ENCODE measurements at regions not wholly inside any gene's neighbourhood (a gene's known extent, or its start where the extent isn't known, plus 50 kb on each side); places are given as distances from the start of the nearest gene placed in this dataset.

GRCh38 chr20:40738976-40739375 is 49.9 kb upstream of the MAFB start:
- no peaks in the 10 kb centered on the region for H3K27me3 ChIP-seq (ENCODE audit: control insufficient read depth in 1 of 2, insufficient read depth in 2 of 2, low read length in 2 of 2)
- no peak overlapping the region for H3K9ac ChIP-seq (ENCODE audit: low read length)
- no peaks in the 10 kb centered on the region for H3K4me1 ChIP-seq (ENCODE audit: insufficient read depth, low read length)
- no peaks in the 10 kb centered on the region for H3K9me3 ChIP-seq (ENCODE audit: low read length)
- H3K4me3 ChIP-seq (ENCODE audit: low read depth in 1 of 2, low read length in 2 of 2): no peak overlapping the region
- H3K36me3 ChIP-seq (ENCODE audit: insufficient read depth, low read length): no peaks in the 10 kb centered on the region
- no peak overlapping the region for H3K27ac ChIP-seq (ENCODE audit: low read depth, low read length)

GRCh38 chr20:40739841-40740240 is 50.8 kb upstream of the MAFB start:
- Histone ChIP-seq H3K36me3 (ENCODE audit: insufficient read depth, low read length) (no peaks in the 10 kb centered on the region), H3K4me1 (ENCODE audit: insufficient read depth, low read length) (no peaks in the 10 kb centered on the region), H3K27me3 (ENCODE audit: control insufficient read depth in 1 of 2, insufficient read depth in 2 of 2, low read length in 2 of 2) (no peaks in the 10 kb centered on the region), H3K9me3 (ENCODE audit: low read length) (no peaks in the 10 kb centered on the region), H3K9ac (ENCODE audit: low read length) (no peak overlapping the region), H3K4me3 (ENCODE audit: low read depth in 1 of 2, low read length in 2 of 2) (no peak overlapping the region), H3K27ac (ENCODE audit: low read depth, low read length) (no peak overlapping the region)

- H3K27ac ChIP-seq (ENCODE audit: low read depth, low read length): no peak overlapping the region
- no peak overlapping the region for H3K4me3 ChIP-seq (ENCODE audit: low read depth in 1 of 2, low read length in 2 of 2)
- no peaks in the 10 kb centered on the region for H3K36me3 ChIP-seq (ENCODE audit: insufficient read depth, low read length)
- no peaks in the 10 kb centered on the region for H3K4me1 ChIP-seq (ENCODE audit: insufficient read depth, low read length)
- no peaks in the 10 kb centered on the region for H3K9me3 ChIP-seq (ENCODE audit: low read length)
- H3K9ac ChIP-seq (ENCODE audit: low read length): no peak overlapping the region
- no peaks in the 10 kb centered on the region for H3K27me3 ChIP-seq (ENCODE audit: control insufficient read depth in 1 of 2, insufficient read depth in 2 of 2, low read length in 2 of 2)
These were observed 52.6 kb upstream of the MAFB start for GRCh38 chr20:40741507-40742106.

DNA sequence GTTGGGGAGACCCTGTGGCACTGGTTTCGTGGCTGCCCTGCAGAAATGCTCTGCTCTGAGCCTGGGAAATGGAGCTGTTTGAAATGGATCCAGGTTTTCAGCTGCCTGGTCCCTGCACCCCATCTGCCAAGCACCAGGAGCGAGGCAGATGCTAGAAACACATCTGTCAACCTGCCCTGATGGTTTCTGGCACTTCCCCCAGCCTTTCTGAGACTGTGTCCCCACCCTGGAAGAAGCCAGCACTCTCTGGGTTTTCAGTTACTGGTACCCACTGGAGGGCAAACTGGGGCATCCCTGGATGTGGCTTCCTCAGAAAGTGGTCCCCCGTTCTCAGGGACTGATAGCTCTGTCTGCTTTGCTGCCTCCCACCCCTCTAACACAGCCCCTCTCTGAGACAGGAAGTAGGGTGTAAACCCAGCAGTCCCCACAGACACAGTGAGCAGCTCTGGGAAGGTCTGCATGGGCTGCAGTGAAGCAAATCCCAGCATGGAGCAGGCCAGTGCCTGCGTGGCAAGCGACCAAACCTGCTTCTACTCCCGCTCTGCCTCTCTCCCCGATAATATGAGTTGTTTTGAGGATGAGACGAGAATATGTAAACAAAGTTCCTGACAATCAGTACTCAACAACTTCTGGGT is 54.2 kb upstream of the MAFB start:
- no peaks in the 10 kb centered on the region for H3K4me1 ChIP-seq (ENCODE audit: insufficient read depth, low read length)
- no peak overlapping the region for H3K4me3 ChIP-seq (ENCODE audit: low read depth in 1 of 2, low read length in 2 of 2)
- no peak overlapping the region for H3K9ac ChIP-seq (ENCODE audit: low read length)
- H3K27ac ChIP-seq (ENCODE audit: low read depth, low read length): no peak overlapping the region
- no peaks in the 10 kb centered on the region for H3K27me3 ChIP-seq (ENCODE audit: control insufficient read depth in 1 of 2, insufficient read depth in 2 of 2, low read length in 2 of 2)
- no peaks in the 10 kb centered on the region for H3K9me3 ChIP-seq (ENCODE audit: low read length)
- H3K36me3 ChIP-seq (ENCODE audit: insufficient read depth, low read length): no peaks in the 10 kb centered on the region

GRCh38 chr20:40744072-40744817 is 55.2 kb upstream of the MAFB start:
- H3K4me3 ChIP-seq (ENCODE audit: low read depth in 1 of 2, low read length in 2 of 2): no peak overlapping the region
- H3K27me3 ChIP-seq (ENCODE audit: control insufficient read depth in 1 of 2, insufficient read depth in 2 of 2, low read length in 2 of 2): no peaks in the 10 kb centered on the region
- H3K27ac ChIP-seq (ENCODE audit: low read depth, low read length): no peak overlapping the region
- no peaks in the 10 kb centered on the region for H3K36me3 ChIP-seq (ENCODE audit: insufficient read depth, low read length)
- H3K9ac ChIP-seq (ENCODE audit: low read length): no peak overlapping the region
- H3K4me1 ChIP-seq (ENCODE audit: insufficient read depth, low read length): no peaks in the 10 kb centered on the region
- no peaks in the 10 kb centered on the region for H3K9me3 ChIP-seq (ENCODE audit: low read length)

- H3K4me3 ChIP-seq (ENCODE audit: low read depth in 1 of 2, low read length in 2 of 2): no peak overlapping the region
- H3K4me1 ChIP-seq (ENCODE audit: insufficient read depth, low read length): no peaks in the 10 kb centered on the region
These were observed 55.8 kb upstream of the MAFB start for GRCh38 chr20:40744818-40745175.

DNA sequence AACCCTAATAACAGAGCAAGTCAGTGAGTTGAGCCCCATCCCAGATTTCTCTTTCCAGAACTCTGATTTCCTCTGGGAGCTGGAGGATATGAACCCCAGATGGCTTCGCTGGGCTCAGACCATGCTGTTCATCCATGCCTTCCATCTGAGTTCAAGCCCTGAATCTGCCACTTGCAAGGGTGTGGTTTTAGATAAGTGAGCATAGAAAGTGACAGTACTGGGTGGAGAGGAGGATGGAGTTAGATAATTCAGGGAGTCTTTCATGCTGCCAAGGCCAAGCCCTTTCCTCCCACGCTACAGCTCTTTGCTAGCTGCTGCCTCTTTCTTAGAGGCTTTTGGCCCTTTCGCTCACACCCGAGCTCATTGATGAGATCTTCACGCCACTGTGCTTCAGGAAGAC is 57.2 kb upstream of the MAFB start:
- H3K9me3 ChIP-seq (ENCODE audit: low read length): no peaks in the 10 kb centered on the region
- H3K27me3 ChIP-seq (ENCODE audit: control insufficient read depth in 1 of 2, insufficient read depth in 2 of 2, low read length in 2 of 2): no peaks in the 10 kb centered on the region
- no peak overlapping the region for H3K9ac ChIP-seq (ENCODE audit: low read length)
- H3K36me3 ChIP-seq (ENCODE audit: insufficient read depth, low read length): no peaks in the 10 kb centered on the region
- no peak overlapping the region for H3K4me3 ChIP-seq (ENCODE audit: low read depth in 1 of 2, low read length in 2 of 2)
- H3K4me1 ChIP-seq (ENCODE audit: insufficient read depth, low read length): no peaks in the 10 kb centered on the region
- H3K27ac ChIP-seq (ENCODE audit: low read depth, low read length): no peak overlapping the region

More at GRCh38 chr20:40744818-40745175, 55.8 kb upstream of the MAFB start:
- Histone ChIP-seq H3K27ac (ENCODE audit: low read depth, low read length) (no peak overlapping the region), H3K36me3 (ENCODE audit: insufficient read depth, low read length) (no peaks in the 10 kb centered on the region), H3K9ac (ENCODE audit: low read length) (no peak overlapping the region), H3K9me3 (ENCODE audit: low read length) (no peaks in the 10 kb centered on the region), H3K27me3 (ENCODE audit: control insufficient read depth in 1 of 2, insufficient read depth in 2 of 2, low read length in 2 of 2) (no peaks in the 10 kb centered on the region)

- H3K4me1 ChIP-seq (ENCODE audit: insufficient read depth, low read length): no peaks in the 10 kb centered on the region
- H3K27ac ChIP-seq (ENCODE audit: low read depth, low read length): no peak overlapping the region
- no peaks in the 10 kb centered on the region for H3K9me3 ChIP-seq (ENCODE audit: low read length)
- H3K4me3 ChIP-seq (ENCODE audit: low read depth in 1 of 2, low read length in 2 of 2): no peak overlapping the region
- no peaks in the 10 kb centered on the region for H3K36me3 ChIP-seq (ENCODE audit: insufficient read depth, low read length)
- no peaks in the 10 kb centered on the region for H3K27me3 ChIP-seq (ENCODE audit: control insufficient read depth in 1 of 2, insufficient read depth in 2 of 2, low read length in 2 of 2)
- no peak overlapping the region for H3K9ac ChIP-seq (ENCODE audit: low read length)
These were observed 59.1 kb upstream of the MAFB start for GRCh38 chr20:40748182-40748581.

DNA sequence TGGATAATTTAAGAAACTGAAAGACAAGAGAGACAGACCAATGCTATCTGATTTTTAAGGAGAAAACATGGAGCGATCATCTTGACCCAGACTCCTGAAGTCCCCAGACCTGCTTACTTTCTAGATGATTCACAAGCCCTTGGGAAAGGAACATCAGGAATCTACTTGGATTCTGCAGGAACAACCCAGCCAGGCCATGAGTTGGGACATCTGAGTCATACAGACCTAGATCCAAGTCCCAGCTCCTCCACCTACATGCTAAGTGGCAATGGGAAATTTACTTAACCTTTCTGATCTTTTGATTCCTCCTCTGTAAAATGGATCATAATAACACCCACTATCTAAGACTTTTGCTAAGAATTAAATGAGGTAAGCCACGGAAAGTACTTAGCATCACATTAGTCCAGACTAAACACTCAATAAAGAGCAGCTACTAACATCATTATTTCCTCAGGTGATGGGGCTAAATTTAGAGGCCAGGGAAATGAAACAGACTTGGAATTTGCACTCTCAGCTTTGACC is 61.0 kb upstream of the MAFB start:
- no peak overlapping the region for H3K27ac ChIP-seq (ENCODE audit: low read depth, low read length)

GRCh38 chr20:40750541-40751035 is 61.6 kb upstream of the MAFB start:
- no peaks in the 10 kb centered on the region for H3K36me3 ChIP-seq (ENCODE audit: insufficient read depth, low read length)
- no peak overlapping the region for H3K27ac ChIP-seq (ENCODE audit: low read depth, low read length)
- H3K9me3 ChIP-seq (ENCODE audit: low read length): no peaks in the 10 kb centered on the region
- H3K4me3 ChIP-seq (ENCODE audit: low read depth in 1 of 2, low read length in 2 of 2): no peak overlapping the region
- no peak overlapping the region for H3K9ac ChIP-seq (ENCODE audit: low read length)
- H3K27me3 ChIP-seq (ENCODE audit: control insufficient read depth in 1 of 2, insufficient read depth in 2 of 2, low read length in 2 of 2): no peaks in the 10 kb centered on the region
- no peaks in the 10 kb centered on the region for H3K4me1 ChIP-seq (ENCODE audit: insufficient read depth, low read length)

More for the DNA sequence above, 61.0 kb upstream of the MAFB start:
- Histone ChIP-seq H3K36me3 (ENCODE audit: insufficient read depth, low read length) (no peaks in the 10 kb centered on the region), H3K9me3 (ENCODE audit: low read length) (no peaks in the 10 kb centered on the region), H3K4me3 (ENCODE audit: low read depth in 1 of 2, low read length in 2 of 2) (no peak overlapping the region), H3K9ac (ENCODE audit: low read length) (no peak overlapping the region), H3K27me3 (ENCODE audit: control insufficient read depth in 1 of 2, insufficient read depth in 2 of 2, low read length in 2 of 2) (no peaks in the 10 kb centered on the region), H3K4me1 (ENCODE audit: insufficient read depth, low read length) (no peaks in the 10 kb centered on the region)

DNA sequence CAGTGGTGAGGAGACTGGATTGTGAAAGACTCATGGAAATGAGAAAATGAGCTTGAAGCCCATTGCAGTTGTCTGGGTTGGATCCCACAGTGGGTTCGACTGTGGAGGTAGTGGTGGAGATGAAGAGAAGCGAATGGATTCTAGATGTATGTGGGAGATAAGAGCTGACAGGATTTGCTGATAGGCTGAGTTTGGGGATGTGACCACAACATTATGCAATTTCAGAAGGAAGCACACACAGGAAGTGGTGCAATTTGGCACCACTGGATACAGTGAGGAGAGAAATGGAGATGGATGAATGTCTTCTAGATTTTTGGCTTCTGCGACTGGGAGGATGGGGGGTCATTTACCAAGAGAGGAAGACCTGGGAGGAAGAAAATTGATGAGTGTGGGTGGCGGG is 64.4 kb upstream of the MAFB start:
- Histone ChIP-seq H3K4me3 (ENCODE audit: low read depth in 1 of 2, low read length in 2 of 2) (no peak overlapping the region), H3K27ac (ENCODE audit: low read depth, low read length) (no peak overlapping the region), H3K36me3 (ENCODE audit: insufficient read depth, low read length) (no peaks in the 10 kb centered on the region), H3K27me3 (ENCODE audit: control insufficient read depth in 1 of 2, insufficient read depth in 2 of 2, low read length in 2 of 2) (no peaks in the 10 kb centered on the region), H3K9ac (ENCODE audit: low read length) (no peak overlapping the region), H3K9me3 (ENCODE audit: low read length) (no peaks in the 10 kb centered on the region), H3K4me1 (ENCODE audit: insufficient read depth, low read length) (no peaks in the 10 kb centered on the region)
